NCI-H226 (cell line): ENCODE measurements at regions not wholly inside any gene's neighbourhood (a gene's known extent, or its start where the extent isn't known, plus 50 kb on each side); places are given as distances from the start of the nearest gene placed in this dataset.

Experiments
- DNase-seq: peaks from one replicate; pipeline ENCODE4 v3.0.0-alpha.2; 2015

- DNase-seq: no peak
Measured at GRCh38 chr17:74151551-74152315, 51.7 kb upstream of the RPL38 start.

- no peak for DNase-seq
Measured at GRCh38 chr17:74152591-74153455, 50.7 kb upstream of the RPL38 start.

GRCh38 chr17:74153456-74153810 is 50.0 kb upstream of the RPL38 start:
- no peak for DNase-seq
